BJ (cell line): ENCODE measurements at regions not wholly inside any gene's neighbourhood (a gene's known extent, or its start where the extent isn't known, plus 50 kb on each side); places are given as distances from the start of the nearest gene placed in this dataset.

Experiments
- CTCF ChIA-PET: fragments of 350-600 bp; formaldehyde crosslinking; extraction: SDS; loops from one replicate; lab custom pipeline; 2021; ENCODE audit warnings: antibody characterized with exemption, inconsistent platforms; lab: Yijun Ruan, JAX
- POLR2A ChIA-PET: fragments of 300-600 bp; sonication (Branson Sonifier 250); formaldehyde crosslinking; extraction: SDS; loops from one replicate; lab custom pipeline; 2021; ENCODE audit warnings: antibody characterized with exemption; lab: Charles Lee
- DNase-seq: peaks from one replicate; pipeline ENCODE4 v3.0.0-alpha.2; 2011; ENCODE audit warnings: low read depth
- H3K27me3 ChIP-seq: 2 replicates; pipeline ENCODE4 v1.6.0; 2011; ENCODE audit warnings: low read length; ENCODE audit not compliant: control insufficient read depth, insufficient read depth
- H3K36me3 ChIP-seq: 2 replicates; pipeline ENCODE4 v1.5.1; 2011; ENCODE audit warnings: low read length; ENCODE audit not compliant: control insufficient read depth, insufficient read depth
- H3K4me3 ChIP-seq: 2 replicates; pipeline ENCODE4 v1.5.1; 2011; ENCODE audit warnings: low read depth, mild to moderate bottlenecking, control low read depth, low read length
- TF ChIP-seq, protein P1 (sequence below): IDR thresholded peaks from 2 replicates; pipeline ENCODE4 v1.5.1; 2011; ENCODE audit warnings: low read depth, mild to moderate bottlenecking, control low read depth, inconsistent platforms, low read length, moderate library complexity; ENCODE audit not compliant: insufficient read depth

DNA sequence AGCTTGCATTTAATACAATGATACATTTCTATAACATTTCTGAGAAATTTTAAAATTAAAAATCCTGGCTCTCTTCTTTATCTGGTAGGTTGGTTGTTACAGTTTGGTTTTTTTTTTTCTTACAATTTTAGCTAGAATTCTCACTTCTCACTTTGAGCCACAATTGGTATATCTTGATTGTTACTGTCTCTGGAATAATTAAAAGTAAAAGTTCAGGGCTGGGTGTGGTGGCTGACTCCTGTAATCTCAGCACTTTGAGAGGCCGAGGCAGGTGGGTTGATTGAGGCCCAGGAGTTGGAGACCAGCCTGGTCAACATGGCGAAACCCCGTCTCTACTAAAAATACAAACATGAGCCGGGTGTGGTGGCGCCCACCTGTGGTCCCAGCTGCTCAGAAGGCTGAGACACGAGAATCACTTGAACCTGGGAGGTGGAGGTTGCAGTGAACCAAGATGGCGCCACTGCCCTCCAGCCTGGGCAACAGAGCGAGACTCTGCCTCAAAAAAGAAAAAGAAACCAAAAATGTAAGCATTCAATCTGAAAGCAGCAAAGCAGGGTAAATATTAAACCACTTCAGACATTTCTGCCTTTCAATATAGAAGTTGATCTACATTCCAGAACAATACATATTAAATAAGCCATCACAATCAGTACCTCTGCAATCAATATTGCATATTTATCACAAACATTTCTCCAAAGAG is 88.6 kb upstream of the PFKP start:
- no peaks in the 10 kb centered on the region; the same call in 1 of the 2 replicates for H3K27me3 ChIP-seq
- CTCF ChIA-PET: interaction anchor here (0.7 to 3.6 kb wide), 6 partner anchors 9 to 1852 kb away, joined by 3 to 21 read pairs (median 4); no protein-coding TSS in a partner anchor
- H3K4me3 ChIP-seq: no peak overlapping the region
- no peaks in the 10 kb centered on the region for H3K36me3 ChIP-seq
- POLR2A ChIA-PET: interaction anchor here (0.6 kb wide), 1 partner anchor 305 kb away, joined by 4 read pairs; no protein-coding TSS in a partner anchor
- DNase-seq: no peak
- TF ChIP-seq, protein P1, sequence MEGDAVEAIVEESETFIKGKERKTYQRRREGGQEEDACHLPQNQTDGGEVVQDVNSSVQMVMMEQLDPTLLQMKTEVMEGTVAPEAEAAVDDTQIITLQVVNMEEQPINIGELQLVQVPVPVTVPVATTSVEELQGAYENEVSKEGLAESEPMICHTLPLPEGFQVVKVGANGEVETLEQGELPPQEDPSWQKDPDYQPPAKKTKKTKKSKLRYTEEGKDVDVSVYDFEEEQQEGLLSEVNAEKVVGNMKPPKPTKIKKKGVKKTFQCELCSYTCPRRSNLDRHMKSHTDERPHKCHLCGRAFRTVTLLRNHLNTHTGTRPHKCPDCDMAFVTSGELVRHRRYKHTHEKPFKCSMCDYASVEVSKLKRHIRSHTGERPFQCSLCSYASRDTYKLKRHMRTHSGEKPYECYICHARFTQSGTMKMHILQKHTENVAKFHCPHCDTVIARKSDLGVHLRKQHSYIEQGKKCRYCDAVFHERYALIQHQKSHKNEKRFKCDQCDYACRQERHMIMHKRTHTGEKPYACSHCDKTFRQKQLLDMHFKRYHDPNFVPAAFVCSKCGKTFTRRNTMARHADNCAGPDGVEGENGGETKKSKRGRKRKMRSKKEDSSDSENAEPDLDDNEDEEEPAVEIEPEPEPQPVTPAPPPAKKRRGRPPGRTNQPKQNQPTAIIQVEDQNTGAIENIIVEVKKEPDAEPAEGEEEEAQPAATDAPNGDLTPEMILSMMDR: no peak

DNA sequence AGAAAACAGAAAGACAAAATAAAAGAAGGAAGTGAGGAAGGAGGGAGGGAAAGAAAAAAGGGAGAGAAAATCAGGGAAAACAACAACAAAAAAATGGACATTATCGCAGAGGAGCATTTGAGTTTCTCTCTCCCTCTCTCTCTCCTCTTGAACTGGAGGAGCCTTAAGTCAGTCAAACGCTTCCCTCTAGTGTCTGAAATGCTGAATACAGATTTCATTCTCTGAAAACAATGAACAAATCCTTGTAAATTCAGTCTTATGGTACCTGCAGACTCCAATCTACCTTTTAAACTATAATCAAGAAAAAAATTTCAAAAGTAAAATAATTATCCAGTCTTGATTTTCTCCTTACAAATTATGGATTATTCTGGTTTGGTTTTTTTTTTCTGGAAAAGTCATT is 89.2 kb upstream of the PFKP start:
- DNase-seq: no peak
- ChIA-PET CTCF (interaction anchor here (0.7 to 3.6 kb wide), 11 partner anchors 8 to 1852 kb away, joined by 3 to 21 read pairs (median 3); no protein-coding TSS in a partner anchor), POLR2A (no interaction called here)
- Histone ChIP-seq H3K36me3 (no peaks in the 10 kb centered on the region), H3K27me3 (no peaks in the 10 kb centered on the region; the same call in 1 of the 2 replicates), H3K4me3 (no peak overlapping the region)
- TF ChIP-seq, protein P1: peak; percentile 67

GRCh38 chr10:2974503-2975207 is 92.7 kb upstream of the PFKP start:
- Histone ChIP-seq H3K36me3 (no peaks in the 10 kb centered on the region), H3K27me3 (peaks cover 12% of the 10 kb centered on the region), H3K4me3 (no peak overlapping the region)
- POLR2A ChIA-PET: no interaction called here
- no peak for DNase-seq
- TF ChIP-seq, protein P1: no peak
- CTCF ChIA-PET: interaction anchor here (1.2 kb wide), 1 partner anchor 23 kb away, joined by 3 read pairs; no protein-coding TSS in a partner anchor

DNA sequence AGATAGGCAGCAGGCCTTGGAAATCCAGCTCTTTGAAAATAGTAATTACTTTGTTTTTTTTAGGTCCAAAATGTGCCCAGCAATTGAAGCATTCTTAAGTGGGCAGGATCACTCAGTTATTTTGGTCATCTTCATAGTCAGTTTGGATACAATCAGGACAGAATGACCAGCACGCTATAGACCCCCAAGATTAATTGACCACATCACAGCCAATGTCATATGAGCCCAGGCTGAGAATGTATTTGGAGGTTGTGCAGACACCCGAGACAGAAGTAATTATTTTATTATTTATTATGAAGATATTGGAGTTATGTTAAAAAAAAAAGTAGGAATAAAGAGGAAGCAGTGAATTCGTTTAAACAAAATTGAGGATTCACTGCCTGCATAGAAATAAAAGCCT is 93.3 kb upstream of the PFKP start:
- TF ChIP-seq, protein P1: no peak
- ChIA-PET CTCF (interaction anchor here (1.2 kb wide), 1 partner anchor 22 kb away, joined by 3 read pairs; no protein-coding TSS in a partner anchor), POLR2A (no interaction called here)
- DNase-seq: no peak
- Histone ChIP-seq H3K4me3 (no peak overlapping the region), H3K27me3 (peaks cover 12% of the 10 kb centered on the region), H3K36me3 (no peaks in the 10 kb centered on the region)

DNA sequence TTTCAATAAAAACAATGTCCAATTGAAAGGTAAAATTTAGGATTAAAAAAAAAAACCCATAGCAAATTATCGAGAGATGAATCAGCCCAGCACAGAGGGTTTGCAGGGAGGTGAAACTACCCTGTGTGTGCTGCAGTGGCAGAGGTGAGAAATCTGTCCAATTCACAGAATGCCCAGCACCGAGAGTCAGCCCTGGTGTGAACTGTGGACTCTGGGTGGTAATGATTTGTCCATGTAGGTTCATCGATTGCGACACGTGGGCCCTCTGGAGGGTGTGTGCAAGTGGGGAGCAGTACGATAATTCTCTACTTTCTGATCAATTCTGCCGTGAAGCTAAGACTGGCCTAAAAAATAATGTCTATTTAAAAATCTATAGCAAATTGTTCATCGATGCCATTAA is 94.5 kb upstream of the PFKP start:
- CTCF ChIA-PET: interaction anchor here (1.0 kb wide), 1 partner anchor 45 kb away, joined by 3 read pairs; no protein-coding TSS in a partner anchor
- Histone ChIP-seq H3K36me3 (no peaks in the 10 kb centered on the region), H3K27me3 (peaks cover 12% of the 10 kb centered on the region), H3K4me3 (no peak overlapping the region)
- POLR2A ChIA-PET: no interaction called here
- TF ChIP-seq, protein P1: no peak
- no peak for DNase-seq
